ENCODE measurements at regions not wholly inside any gene's neighbourhood (a gene's known extent, or its start where the extent isn't known, plus 50 kb on each side); places are given as distances from the start of the nearest gene placed in this dataset.

GRCh38 chr5:116756531-116756930 is 181.9 kb upstream of the SEMA6A start:
- TF ChIP-seq CTCF (IDR thresholded peaks at IDR 0.05) (no peak), FOXS1 (CRISPR knock-in tag; IDR thresholded peaks at IDR 0.05) (no peak), CEBPB (IDR thresholded peaks at IDR 0.05) (no peak), TP53 (CRISPR knock-in tag; IDR thresholded peaks at IDR 0.05) (no peak), MYC (IDR thresholded peaks at IDR 0.05; ENCODE audit: borderline replicate concordance, low read length) (no peak), ESRRA (IDR thresholded peaks at IDR 0.05; ENCODE audit: borderline replicate concordance, low read length) (no peak)
